ENCODE measurements at regions not wholly inside any gene's neighbourhood (a gene's known extent, or its start where the extent isn't known, plus 50 kb on each side); places are given as distances from the start of the nearest gene placed in this dataset.
"Not testable (repeated sequence)": the region's sequence is repeated elsewhere in the genome, so short reads cannot be mapped to it uniquely, and the experiment has no call there.

DNA sequence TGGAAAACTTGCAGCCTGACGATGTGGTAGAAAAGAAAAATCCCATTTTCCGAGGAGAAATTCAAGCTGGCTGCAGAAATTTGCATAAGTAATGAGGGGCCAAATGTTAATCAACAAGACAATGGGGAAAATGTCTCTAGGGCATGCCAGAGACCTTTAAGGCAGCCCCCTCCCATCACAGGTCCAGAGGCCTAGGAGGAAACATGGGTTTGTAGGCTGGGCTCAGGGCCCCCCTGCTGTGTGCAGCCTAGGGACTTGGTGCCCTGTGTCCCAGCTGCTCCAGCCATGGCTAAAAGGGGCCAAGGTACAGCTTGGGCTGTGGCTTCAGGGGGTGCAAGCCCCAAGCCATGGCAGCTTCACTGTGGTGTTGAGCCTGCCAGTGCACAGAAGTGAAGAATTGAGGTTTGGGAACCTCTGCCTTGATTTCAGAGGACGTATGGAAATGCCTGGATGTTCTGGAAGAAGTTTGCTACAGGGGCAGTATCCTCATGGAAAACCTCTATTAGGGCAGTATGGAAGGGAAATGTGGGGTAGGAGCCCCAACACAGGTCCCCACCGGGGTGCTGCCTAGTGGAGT is 75.9 kb upstream of the CADPS start:
- Histone ChIP-seq H2AFZ (ENCODE audit: low read length) (no peak overlapping the region), H3K27ac (ENCODE audit: insufficient read depth, low read length) (no peak overlapping the region), H3K4me2 (ENCODE audit: extremely low read depth, insufficient read depth, low read length) (no peak overlapping the region), H4K20me1 (ENCODE audit: control insufficient read depth, extremely low read depth, insufficient read depth, low read length) (no peaks in the 10 kb centered on the region), H3K36me3 (ENCODE audit: control insufficient read depth, insufficient read depth, low read length) (no peaks in the 10 kb centered on the region), H3K9ac (ENCODE audit: insufficient read depth, low read length) (no peak overlapping the region), H3K9me3 (ENCODE audit: control insufficient read depth, insufficient read depth, low read depth, low read length) (no peaks in the 10 kb centered on the region), H3K4me3 (replicated peaks in 1 of 4; ENCODE audit: control extremely low read depth in 1 of 4, insufficient read depth in 1 of 4, low read depth in 3 of 4, low read length in 4 of 4) (no peak overlapping the region), H3K79me2 (ENCODE audit: control insufficient read depth, insufficient read depth, low read length) (no peaks in the 10 kb centered on the region), H3K4me1 (ENCODE audit: control insufficient read depth, extremely low read depth, insufficient read depth, low read length) (no peaks in the 10 kb centered on the region), H3K27me3 (ENCODE audit: control insufficient read depth, insufficient read depth, low read length) (no peaks in the 10 kb centered on the region)
- no peak for TF ChIP-seq CTCF (conservative IDR thresholded peaks at IDR 0.05 in 1 of 2, IDR thresholded peaks at IDR 0.05 in 1 of 2; ENCODE audit: low read depth in 1 of 2, low read length in 2 of 2)
- no peak for TF ChIP-seq EZH2 (IDR thresholded peaks at IDR 0.05; ENCODE audit: low read length, missing control alignments)
- DNase-seq (ENCODE audit: low read depth in 2 of 2), result no peak

- not testable (repeated sequence) for H2AFZ ChIP-seq (ENCODE audit: low read length); DNase-seq (ENCODE audit: low read depth in 2 of 2); H3K4me3 ChIP-seq (replicated peaks in 1 of 4; ENCODE audit: control extremely low read depth in 1 of 4, insufficient read depth in 1 of 4, low read depth in 3 of 4, low read length in 4 of 4); H3K4me1 ChIP-seq (ENCODE audit: control insufficient read depth, extremely low read depth, insufficient read depth, low read length); H3K27ac ChIP-seq (ENCODE audit: insufficient read depth, low read length); H4K20me1 ChIP-seq (ENCODE audit: control insufficient read depth, extremely low read depth, insufficient read depth, low read length); H3K27me3 ChIP-seq (ENCODE audit: control insufficient read depth, insufficient read depth, low read length); H3K79me2 ChIP-seq (ENCODE audit: control insufficient read depth, insufficient read depth, low read length); H3K9ac ChIP-seq (ENCODE audit: insufficient read depth, low read length); H3K9me3 ChIP-seq (ENCODE audit: control insufficient read depth, insufficient read depth, low read depth, low read length); H3K4me2 ChIP-seq (ENCODE audit: extremely low read depth, insufficient read depth, low read length); H3K36me3 ChIP-seq (ENCODE audit: control insufficient read depth, insufficient read depth, low read length)
Observed at GRCh38 chr3:62951880-62952279, 76.7 kb upstream of the CADPS start.

DNA sequence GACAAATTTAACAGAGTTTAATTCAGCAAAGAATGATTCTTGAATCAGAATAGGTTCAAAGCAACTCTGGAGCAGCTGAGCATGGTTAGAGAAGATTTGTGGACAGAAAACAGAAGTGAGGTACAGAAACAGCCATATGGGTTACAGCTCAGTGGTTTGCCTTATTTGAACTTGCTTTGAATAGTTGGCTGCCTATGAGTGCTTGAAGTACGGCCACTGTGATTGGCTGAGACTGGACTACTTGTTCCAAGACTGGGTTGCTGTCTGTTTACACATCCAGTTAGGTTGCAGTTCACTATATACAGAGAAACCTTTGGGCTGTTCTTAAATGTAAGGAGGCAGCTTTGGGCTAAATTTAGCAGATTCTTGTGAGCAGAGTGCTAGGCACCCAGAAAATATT is 79.4 kb upstream of the CADPS start:
- no peak overlapping the region for H3K4me2 ChIP-seq (ENCODE audit: extremely low read depth, insufficient read depth, low read length)
- no peak for TF ChIP-seq EZH2 (IDR thresholded peaks at IDR 0.05; ENCODE audit: low read length, missing control alignments)
- no peak for TF ChIP-seq CTCF (conservative IDR thresholded peaks at IDR 0.05 in 1 of 2, IDR thresholded peaks at IDR 0.05 in 1 of 2; ENCODE audit: low read depth in 1 of 2, low read length in 2 of 2)
- no peak overlapping the region for H2AFZ ChIP-seq (ENCODE audit: low read length)
- H4K20me1 ChIP-seq (ENCODE audit: control insufficient read depth, extremely low read depth, insufficient read depth, low read length), result no peaks in the 10 kb centered on the region
- no peaks in the 10 kb centered on the region for H3K36me3 ChIP-seq (ENCODE audit: control insufficient read depth, insufficient read depth, low read length)
- H3K9me3 ChIP-seq (ENCODE audit: control insufficient read depth, insufficient read depth, low read depth, low read length), result no peaks in the 10 kb centered on the region
- DNase-seq (ENCODE audit: low read depth in 2 of 2), result peak in 1 of 2 donors; percentile 36
- no peaks in the 10 kb centered on the region for H3K79me2 ChIP-seq (ENCODE audit: control insufficient read depth, insufficient read depth, low read length)
- no peaks in the 10 kb centered on the region for H3K27me3 ChIP-seq (ENCODE audit: control insufficient read depth, insufficient read depth, low read length)
- H3K4me1 ChIP-seq (ENCODE audit: control insufficient read depth, extremely low read depth, insufficient read depth, low read length), result no peaks in the 10 kb centered on the region
- H3K4me3 ChIP-seq (replicated peaks in 1 of 4; ENCODE audit: control extremely low read depth in 1 of 4, insufficient read depth in 1 of 4, low read depth in 3 of 4, low read length in 4 of 4), result no peak overlapping the region
- H3K9ac ChIP-seq (ENCODE audit: insufficient read depth, low read length), result no peak overlapping the region
- no peak overlapping the region for H3K27ac ChIP-seq (ENCODE audit: insufficient read depth, low read length)
